ENCODE measurements at regions not wholly inside any gene's neighbourhood (a gene's known extent, or its start where the extent isn't known, plus 50 kb on each side); places are given as distances from the start of the nearest gene placed in this dataset.

- Histone ChIP-seq H3K4me1 (ENCODE audit: insufficient read depth) (peaks cover 3% of the 10 kb centered on the region), H3K27ac (no peak overlapping the region), H3K4me3 (no peak overlapping the region), H3K27me3 (no peaks in the 10 kb centered on the region), H3K9me3 (no peaks in the 10 kb centered on the region), H3K36me3 (no peaks in the 10 kb centered on the region)
- TF ChIP-seq EP300 (IDR thresholded peaks at IDR 0.05) (no peak), POLR2A (IDR thresholded peaks at IDR 0.05) (no peak), CTCF (IDR thresholded peaks at IDR 0.05) (no peak)
- intact Hi-C loops (cut with DNase I), result no loop called here
- no peak for DNase-seq
Measured at GRCh38 chr7:54859066-54859465, 100.1 kb upstream of the SEC61G start.

- WGBS, 3 donors, result 86 to 96% (median 90%) methylated on average over 4 of the region's 4 CpGs
- H3K27ac ChIP-seq, result no peak overlapping the region
- no peaks in the 10 kb centered on the region for H3K9me3 ChIP-seq
- peaks cover 8% of the 10 kb centered on the region for H3K4me1 ChIP-seq (ENCODE audit: insufficient read depth)
- no peak for DNase-seq
- H3K36me3 ChIP-seq, result no peaks in the 10 kb centered on the region
- no peaks in the 10 kb centered on the region for H3K27me3 ChIP-seq
- intact Hi-C loops (cut with DNase I), result no loop called here
- no peak overlapping the region for H3K4me3 ChIP-seq
- TF ChIP-seq CTCF (IDR thresholded peaks at IDR 0.05), result no peak
- no peak for TF ChIP-seq POLR2A (IDR thresholded peaks at IDR 0.05)
- no peak for TF ChIP-seq EP300 (IDR thresholded peaks at IDR 0.05)
Measured at GRCh38 chr7:54859545-54859944, 100.5 kb upstream of the SEC61G start.

- Histone ChIP-seq H3K27ac (no peak overlapping the region), H3K4me3 (no peak overlapping the region), H3K27me3 (no peaks in the 10 kb centered on the region), H3K4me1 (ENCODE audit: insufficient read depth) (peaks cover 8% of the 10 kb centered on the region), H3K36me3 (no peaks in the 10 kb centered on the region), H3K9me3 (no peaks in the 10 kb centered on the region)
- WGBS, 3 donors, result 89 to 92% (median 89%) methylated on average over 4 of the region's 4 CpGs
- TF ChIP-seq EP300 (IDR thresholded peaks at IDR 0.05) (no peak), CTCF (IDR thresholded peaks at IDR 0.05) (no peak), POLR2A (IDR thresholded peaks at IDR 0.05) (no peak)
- intact Hi-C loops (cut with DNase I), result no loop called here
- DNase-seq, result no peak
Measured at GRCh38 chr7:54860003-54860775, 101.2 kb upstream of the SEC61G start.

- peaks cover 8% of the 10 kb centered on the region for H3K4me1 ChIP-seq (ENCODE audit: insufficient read depth)
- no peaks in the 10 kb centered on the region for H3K36me3 ChIP-seq
- H3K9me3 ChIP-seq, result no peaks in the 10 kb centered on the region
- H3K4me3 ChIP-seq, result no peak overlapping the region
- no peaks in the 10 kb centered on the region for H3K27me3 ChIP-seq
- intact Hi-C loops (cut with DNase I), result no loop called here
- no peak for DNase-seq
- no peak for TF ChIP-seq EP300 (IDR thresholded peaks at IDR 0.05)
- no peak for TF ChIP-seq POLR2A (IDR thresholded peaks at IDR 0.05)
- TF ChIP-seq CTCF (IDR thresholded peaks at IDR 0.05), result no peak
- H3K27ac ChIP-seq, result no peak overlapping the region
Measured at GRCh38 chr7:54860843-54861242, 101.8 kb upstream of the SEC61G start.
